Limb (tissue), 2 donors: ENCODE measurements at regions not wholly inside any gene's neighbourhood (a gene's known extent, or its start where the extent isn't known, plus 50 kb on each side); places are given as distances from the start of the nearest gene placed in this dataset.
A peak's percentile ranks its signal among the peaks of the same experiment; 100 is the strongest.

Experiments used
- DNase-seq, 2 donors: peaks; one replicate each; pipeline ENCODE4 v3.0.0-alpha.2; 2016; ENCODE audit errors: extremely low spot score in 2 of 2

DNA sequence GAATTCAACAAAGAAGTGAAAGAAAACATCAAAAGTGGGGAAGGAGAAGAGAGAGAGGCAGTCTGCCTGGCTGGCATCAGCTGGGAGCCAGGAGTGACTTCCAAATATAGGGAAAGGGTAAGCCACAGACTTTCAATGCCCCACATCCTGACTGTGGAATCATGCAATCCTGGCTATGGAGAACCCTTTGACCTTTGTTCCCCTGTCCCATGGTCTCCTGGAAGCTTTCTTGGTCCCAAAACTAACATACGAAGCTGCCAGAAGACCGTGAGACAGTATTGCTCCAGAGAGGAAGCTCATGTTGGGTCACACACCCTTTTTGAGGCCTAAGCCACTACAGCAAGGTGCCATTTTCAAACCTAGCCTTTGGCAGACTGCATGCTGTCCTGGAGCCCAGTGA, 665.5 kb downstream of the ELAVL2 start:
- no peak for DNase-seq

- DNase-seq: no peak
Measured at GRCh38 chr9:23160952-23161469, 665.0 kb downstream of the ELAVL2 start.

DNA sequence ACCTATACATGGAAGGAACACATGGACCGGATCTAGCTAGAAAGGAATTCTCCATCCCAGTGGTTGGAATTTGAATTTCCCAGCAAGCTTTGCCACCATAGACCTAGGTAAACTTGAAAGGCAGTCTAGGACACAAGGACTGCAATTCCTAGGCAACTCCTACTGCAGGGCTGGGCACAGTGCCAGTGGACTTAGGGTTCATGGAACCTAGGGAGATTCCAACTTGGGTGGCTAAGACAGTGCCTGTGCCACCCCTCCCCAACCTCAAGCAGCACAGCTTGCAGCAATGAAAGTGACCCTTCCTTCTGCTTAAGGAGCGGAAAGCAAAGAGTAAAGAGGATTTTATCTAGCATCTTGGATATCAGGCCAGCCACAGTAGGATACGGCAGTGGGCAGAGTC, 663.3 kb downstream of the ELAVL2 start:
- no peak for DNase-seq

GRCh38 chr9:23171479-23171878, 654.6 kb downstream of the ELAVL2 start:
- no peak for DNase-seq

DNA sequence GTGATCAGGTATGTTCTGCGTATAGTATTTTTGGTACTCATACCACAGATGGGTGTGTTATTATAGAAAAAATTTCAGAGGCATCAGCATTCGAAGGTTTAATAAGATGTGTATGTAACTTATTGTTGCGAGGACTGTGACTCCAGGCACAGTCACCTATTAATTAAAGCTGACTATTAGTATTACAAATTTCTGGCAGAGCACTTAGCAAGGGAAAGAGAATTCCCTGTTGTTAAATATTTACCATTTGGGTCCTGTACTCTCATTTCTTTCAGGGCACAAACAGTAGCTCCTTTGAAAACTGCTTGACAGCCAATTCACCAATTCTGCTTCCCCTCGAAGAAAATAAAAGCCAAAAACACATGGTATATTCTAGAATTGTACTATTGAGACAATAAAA, 653.8 kb downstream of the ELAVL2 start:
- DNase-seq: no peak

DNA sequence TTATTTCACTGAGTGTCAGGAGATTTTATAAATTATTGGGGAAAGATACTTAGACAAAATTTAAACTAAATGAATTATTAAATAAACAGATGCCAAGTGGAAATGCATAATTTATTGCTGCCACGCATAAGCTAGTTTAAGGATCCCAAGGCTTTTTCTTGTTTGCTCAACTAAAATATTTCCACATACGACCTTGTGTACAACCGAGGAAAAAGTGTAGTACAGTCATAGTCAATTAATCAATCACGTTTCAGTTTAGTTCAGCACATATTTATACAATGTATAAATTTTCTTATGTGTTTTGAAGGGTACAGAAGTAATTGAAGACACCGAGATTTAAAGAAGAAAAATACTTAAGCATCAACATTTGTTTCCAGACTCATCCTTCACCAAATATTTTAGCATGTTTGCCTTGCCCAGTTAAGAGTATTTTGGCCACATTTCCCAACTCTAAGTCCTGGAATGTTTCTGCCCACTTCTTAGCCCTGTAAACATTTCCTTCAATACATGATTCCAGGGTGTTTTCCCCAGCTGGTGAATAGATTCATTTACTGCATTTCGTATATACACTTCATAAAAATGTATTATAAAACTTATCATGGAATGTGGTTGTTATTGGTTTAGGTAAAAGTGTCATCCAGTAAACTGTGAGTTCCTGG, 652.9 kb downstream of the ELAVL2 start:
- no peak for DNase-seq

DNA sequence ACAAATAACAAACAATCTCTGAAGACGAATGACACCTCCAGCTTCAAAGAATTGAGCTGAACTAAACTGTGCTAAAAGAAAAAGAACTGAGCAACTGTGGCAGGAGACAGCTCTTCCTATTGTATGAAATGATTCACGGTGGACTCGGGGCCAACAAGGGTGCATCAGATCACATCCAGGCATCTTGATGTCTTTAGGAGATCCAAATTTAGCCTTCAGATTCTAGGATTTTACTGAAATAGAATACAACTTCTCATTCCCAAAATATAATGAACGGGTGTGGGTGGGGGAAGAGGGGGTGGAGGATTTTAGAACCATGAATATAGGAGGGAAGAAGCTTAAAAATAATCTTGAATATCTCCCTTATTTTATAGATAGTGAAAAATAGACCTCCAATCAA, 631.8 kb downstream of the ELAVL2 start:
- no peak for DNase-seq

DNA sequence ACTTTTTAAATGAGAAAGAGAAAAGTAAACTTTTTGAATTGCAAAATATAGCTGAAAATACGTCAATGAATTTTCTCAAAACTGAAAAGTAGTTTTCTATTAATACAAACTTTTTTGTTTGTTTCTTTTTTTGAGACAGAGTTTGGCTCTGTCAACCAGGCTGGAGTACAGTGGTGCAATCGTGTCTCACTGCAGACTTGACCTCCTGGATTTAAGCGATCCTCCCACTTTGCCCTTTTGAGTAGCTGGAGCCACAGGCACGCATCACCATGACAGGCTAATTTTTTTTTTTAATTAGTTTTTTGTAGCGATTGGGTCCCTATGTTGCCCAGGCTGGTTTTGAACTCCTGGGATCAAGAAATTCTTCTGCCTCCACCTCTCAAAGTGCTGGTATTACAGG, 610.4 kb downstream of the ELAVL2 start:
- no peak for DNase-seq

DNA sequence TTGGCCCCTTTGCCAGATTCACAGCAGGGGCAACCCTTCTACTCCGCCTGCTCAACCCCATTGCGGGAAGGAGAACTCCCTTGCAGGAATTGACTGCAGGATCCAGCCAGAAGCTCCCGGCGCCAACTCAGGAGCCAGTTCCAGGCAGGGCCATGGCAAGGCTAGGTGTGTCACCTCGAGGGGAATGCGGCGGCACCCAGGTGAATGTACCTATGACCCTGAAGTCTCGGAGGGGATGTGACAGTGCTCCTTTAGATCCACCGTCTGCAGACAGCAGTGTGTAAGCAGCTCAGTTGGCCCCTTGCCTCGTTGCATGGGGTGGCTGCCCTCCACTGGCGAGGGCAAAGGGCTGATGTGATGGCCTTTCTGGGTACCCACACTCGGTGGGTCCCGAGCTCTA, 606.6 kb downstream of the ELAVL2 start:
- no peak for DNase-seq

GRCh38 chr9:23220171-23220570, 605.9 kb downstream of the ELAVL2 start:
- no peak for DNase-seq

- no peak for DNase-seq
Measured at GRCh38 chr9:23220957-23221356, 605.1 kb downstream of the ELAVL2 start.

GRCh38 chr9:23229890-23230317, 596.1 kb downstream of the ELAVL2 start:
- DNase-seq: no peak

DNA sequence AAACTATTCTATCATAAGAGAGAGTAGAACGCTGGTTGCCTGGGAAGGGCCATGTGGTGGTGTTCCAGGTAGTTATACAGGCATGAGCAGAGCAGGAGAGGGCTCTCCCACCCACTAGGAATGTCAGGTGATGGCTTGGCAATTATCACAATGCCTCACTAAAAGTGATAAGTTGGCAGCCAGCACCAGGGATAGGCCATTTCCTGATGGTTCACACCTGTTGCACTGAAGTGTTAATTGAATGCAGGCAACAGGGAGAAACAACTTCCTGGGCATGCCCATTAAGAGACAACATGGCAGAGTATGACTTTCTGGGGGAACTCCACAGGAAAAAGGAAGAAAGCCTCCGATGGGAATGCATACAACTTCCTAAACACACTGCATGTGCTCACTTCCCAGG, 593.2 kb downstream of the ELAVL2 start:
- no peak for DNase-seq

- no peak for DNase-seq
Measured at GRCh38 chr9:23243523-23243922, 582.5 kb downstream of the ELAVL2 start.

DNA sequence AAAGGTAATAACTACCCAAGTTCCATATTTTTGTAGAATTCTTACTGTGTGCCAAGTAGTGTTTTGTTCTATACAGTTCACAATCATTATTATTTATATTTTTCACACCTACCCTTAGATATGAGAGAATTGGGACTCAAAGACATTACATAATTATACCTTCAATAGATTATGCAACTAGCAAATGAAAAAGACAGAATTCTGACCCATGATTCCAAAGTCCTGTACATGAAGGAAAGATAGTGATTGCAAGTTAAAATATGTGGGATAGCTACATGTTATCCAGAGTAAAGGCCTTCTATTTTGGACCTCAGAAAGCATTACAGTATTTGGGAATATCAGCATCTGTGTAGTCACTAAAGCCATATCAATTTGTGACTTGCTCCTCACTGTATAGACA, 581.0 kb downstream of the ELAVL2 start:
- DNase-seq: no peak

DNA sequence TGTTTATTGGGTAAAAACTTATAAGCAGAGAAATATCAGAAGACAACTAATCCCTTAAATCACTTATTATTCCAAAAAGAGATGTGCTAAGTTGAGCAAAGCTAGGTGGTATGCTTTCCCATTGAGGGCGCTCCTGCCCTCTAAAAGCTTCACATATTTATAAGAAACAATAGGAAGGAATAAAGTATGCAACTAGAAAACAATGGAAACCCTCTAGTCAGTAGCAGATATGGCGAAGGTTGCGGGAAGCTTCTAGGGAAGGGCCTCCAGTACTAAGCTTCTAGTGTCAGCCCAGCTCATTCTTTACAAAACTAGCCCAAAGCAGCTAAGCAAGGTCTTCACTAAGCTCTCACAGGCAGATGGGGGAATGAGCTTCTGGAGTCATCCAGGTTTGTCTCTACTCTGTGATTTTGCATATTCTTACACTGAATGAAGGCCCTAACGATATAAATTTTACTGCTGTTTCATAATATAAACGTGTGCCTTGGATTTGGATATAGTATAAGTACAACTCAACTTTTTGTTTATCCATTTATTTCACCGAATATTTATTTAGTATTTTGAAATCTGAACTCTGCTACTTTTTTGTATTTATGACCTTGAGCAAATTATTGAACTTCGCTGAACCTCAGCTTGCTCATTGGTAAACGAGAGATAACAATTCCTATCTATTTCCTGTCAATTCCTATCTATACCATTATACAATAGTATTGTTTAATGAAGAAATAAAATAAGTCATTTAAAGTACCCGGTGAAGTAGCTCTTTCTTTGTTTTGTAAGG, 571.4 kb downstream of the ELAVL2 start:
- DNase-seq: no peak

GRCh38 chr9:23255346-23255745, 570.7 kb downstream of the ELAVL2 start:
- DNase-seq: no peak

GRCh38 chr9:23258569-23258968, 567.5 kb downstream of the ELAVL2 start:
- no peak for DNase-seq

GRCh38 chr9:23278561-23278960, 547.5 kb downstream of the ELAVL2 start:
- DNase-seq: peak in 1 of 2 donors; percentile 45

GRCh38 chr9:23287390-23287789, 538.6 kb downstream of the ELAVL2 start:
- DNase-seq: no peak

DNA sequence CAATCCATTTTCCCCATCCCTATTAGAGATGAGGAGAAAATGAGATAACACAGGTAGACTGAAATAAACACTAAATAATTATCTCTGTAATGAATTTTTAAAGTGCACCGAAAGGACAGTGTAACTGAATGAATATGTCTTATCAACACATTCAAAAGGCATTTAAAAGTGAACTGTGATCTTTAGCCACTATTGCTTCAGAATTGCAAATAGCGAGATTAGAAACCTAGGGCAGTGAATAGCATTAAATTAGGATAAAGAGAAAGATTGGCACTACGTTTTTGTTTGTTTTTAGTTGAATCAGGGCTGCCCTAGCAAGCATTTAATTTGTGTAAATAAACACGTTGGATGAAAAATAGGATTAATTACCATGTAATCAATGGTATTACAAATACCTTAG, 537.5 kb downstream of the ELAVL2 start:
- DNase-seq: no peak

- no peak for DNase-seq
Measured at GRCh38 chr9:23290973-23291372, 535.1 kb downstream of the ELAVL2 start.

DNA sequence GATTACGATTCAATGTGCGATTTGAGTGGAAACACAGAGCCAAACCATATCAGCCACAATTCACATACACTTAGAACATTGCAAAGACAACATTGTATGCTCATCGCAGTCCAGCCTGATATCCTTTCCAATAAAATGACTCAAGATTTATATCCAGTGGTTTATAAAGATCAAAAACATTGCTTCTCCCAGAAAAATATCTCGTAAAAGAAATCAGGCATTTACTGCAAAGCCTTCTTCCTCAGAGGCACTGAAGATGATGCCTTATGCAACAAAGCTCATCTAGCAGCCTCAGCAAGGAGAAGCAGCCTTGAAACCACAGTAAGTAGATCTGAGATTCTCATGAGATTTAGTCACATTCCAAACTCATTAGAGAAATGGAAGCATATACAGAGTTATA, 523.8 kb downstream of the ELAVL2 start:
- no peak for DNase-seq
